IMR-90 (cell line): ENCODE measurements at regions not wholly inside any gene's neighbourhood (a gene's known extent, or its start where the extent isn't known, plus 50 kb on each side); places are given as distances from the start of the nearest gene placed in this dataset.

Experiments
- ATAC-seq: fragments of 200-7000 bp; cut with Tn5 transposase; 2 replicates; pipeline ENCODE4 v1.9.1; 2020; ENCODE audit warnings: low read depth, mild to moderate bottlenecking, moderate library complexity
- BruUV-seq: library from RNA; stranded (reverse); fragments of 400-500 nt; replicated peaks from 2 replicates; lab custom pipeline; 2021; lab: Mats Ljungman, UMichigan
- CTCF ChIA-PET: fragments of 300-600 bp; formaldehyde crosslinking; extraction: SDS; loops from one replicate; lab custom pipeline; 2021; ENCODE audit warnings: antibody characterized with exemption; lab: Yijun Ruan, JAX
- POLR2A ChIA-PET: fragments of 300-600 bp; sonication (Branson Sonifier 250); formaldehyde crosslinking; loops from one replicate; lab custom pipeline; 2022; ENCODE audit warnings: antibody characterized with exemption; ENCODE audit not compliant: unreplicated experiment; lab: Charles Lee
- DNase-seq: peaks from one replicate; pipeline ENCODE4 v3.0.0; 2013
- H2AFZ ChIP-seq: replicated peaks from 2 replicates; pipeline ENCODE3; 2013; ENCODE audit warnings: low read length, mild to moderate bottlenecking; ENCODE audit not compliant: poor library complexity
- H2AK5ac ChIP-seq: 2 replicates; pipeline ENCODE4 v1.6.1; 2013; ENCODE audit warnings: low read depth, low read length, inconsistent platforms
- H2AK9ac ChIP-seq: replicated peaks from 2 replicates; pipeline ENCODE3; 2013; ENCODE audit warnings: mild to moderate bottlenecking, low read depth, low read length, moderate library complexity; ENCODE audit not compliant: poor library complexity
- H2BK120ac ChIP-seq: 2 replicates; pipeline ENCODE4 v1.6.1; 2013; ENCODE audit warnings: low read depth, low read length, inconsistent platforms
- H2BK15ac ChIP-seq: 3 replicates; pipeline ENCODE4 v1.6.1; 2013; ENCODE audit warnings: low read depth, low read length, inconsistent platforms
- H2BK20ac ChIP-seq: 2 replicates; pipeline ENCODE4 v1.6.1; 2013; ENCODE audit warnings: low read depth, mild to moderate bottlenecking, inconsistent platforms, low read length, moderate library complexity
- H2BK5ac ChIP-seq: 2 replicates; pipeline ENCODE4 v1.6.1; 2013; ENCODE audit warnings: mild to moderate bottlenecking, low read depth, low read length, inconsistent platforms; ENCODE audit not compliant: poor library complexity, severe bottlenecking
- H3K14ac ChIP-seq: replicated peaks from 2 replicates; pipeline ENCODE4 v1.6.1; 2013; ENCODE audit warnings: low read depth, low read length, inconsistent platforms
- H3K18ac ChIP-seq: 2 replicates; pipeline ENCODE4 v1.6.1; 2013; ENCODE audit warnings: low read depth, low read length, control low read depth
- H3K23ac ChIP-seq: 2 replicates; pipeline ENCODE4 v1.6.1; 2013; ENCODE audit warnings: low read depth, low read length, inconsistent platforms
- H3K27ac ChIP-seq: 2 replicates; pipeline ENCODE4 v1.5.1; 2013; ENCODE audit warnings: mild to moderate bottlenecking, control low read depth, low read length; ENCODE audit not compliant: insufficient read depth
- H3K27me3 ChIP-seq: 2 replicates; pipeline ENCODE4 v1.6.1; 2013; ENCODE audit warnings: low read length; ENCODE audit not compliant: control insufficient read depth, insufficient read depth
- H3K36me3 ChIP-seq: 2 replicates; pipeline ENCODE4 v1.6.1; 2013; ENCODE audit warnings: low read length, mixed read lengths; ENCODE audit not compliant: control insufficient read depth, insufficient read depth
- H3K4ac ChIP-seq: 2 replicates; pipeline ENCODE4 v1.6.1; 2013; ENCODE audit warnings: low read depth, low read length, inconsistent platforms
- H3K4me1 ChIP-seq: 2 replicates; pipeline ENCODE4 v1.6.1; 2013; ENCODE audit warnings: low read length, mixed read lengths; ENCODE audit not compliant: control insufficient read depth, insufficient read depth
- H3K4me2 ChIP-seq: 2 replicates; pipeline ENCODE4 v1.6.1; 2013; ENCODE audit warnings: low read depth, mild to moderate bottlenecking, control low read depth, low read length, moderate library complexity
- H3K4me3 ChIP-seq: 2 replicates; pipeline ENCODE4 v1.5.1; 2013; ENCODE audit warnings: low read depth, mild to moderate bottlenecking, control low read depth, low read length, moderate library complexity; ENCODE audit not compliant: insufficient read depth
- H3K56ac ChIP-seq: 2 replicates; pipeline ENCODE4 v1.6.1; 2013; ENCODE audit warnings: low read length, inconsistent platforms; ENCODE audit not compliant: insufficient read depth; ENCODE audit errors: extremely low read depth
- H3K79me1 ChIP-seq, 2 experiments: 2 replicates each; pipeline ENCODE4 v1.6.1; 2013; ENCODE audit warnings: low read length in 2 of 2, inconsistent platforms in 1 of 2, low read depth in 1 of 2
- H3K9ac ChIP-seq: 2 replicates; pipeline ENCODE4 v1.6.1; 2013; ENCODE audit warnings: low read depth, low read length, control low read depth
- H3K9me1 ChIP-seq: 2 replicates; pipeline ENCODE4 v1.6.1; 2013; ENCODE audit warnings: low read length, inconsistent platforms; ENCODE audit not compliant: insufficient read depth
- H3K9me3 ChIP-seq: 2 replicates; pipeline ENCODE4 v1.6.1; 2013; ENCODE audit warnings: low read length; ENCODE audit not compliant: control insufficient read depth, insufficient read depth
- H4K20me1 ChIP-seq: 2 replicates; pipeline ENCODE4 v1.6.1; 2013; ENCODE audit warnings: low read length, inconsistent platforms; ENCODE audit not compliant: insufficient read depth
- H4K5ac ChIP-seq: 2 replicates; pipeline ENCODE4 v1.6.1; 2013; ENCODE audit warnings: mild to moderate bottlenecking, low read depth, low read length, control low read depth
- H4K8ac ChIP-seq, 2 experiments: 2 replicates each; pipeline ENCODE4 v1.6.1; 2013; ENCODE audit warnings: low read depth in 2 of 2, low read length in 2 of 2, control low read depth in 1 of 2, inconsistent platforms in 1 of 2
- H4K91ac ChIP-seq: 2 replicates; pipeline ENCODE4 v1.6.1; 2013; ENCODE audit warnings: low read depth, low read length, inconsistent platforms; ENCODE audit not compliant: insufficient read depth
- BHLHE40 ChIP-seq: fragments of 150-350 bp; IDR thresholded peaks from 2 replicates; pipeline ENCODE4 v1.6.1; 2016; ENCODE audit warnings: mild to moderate bottlenecking, low read depth, low read length
- CEBPB ChIP-seq: IDR thresholded peaks from 2 replicates; pipeline ENCODE4 v1.6.1; 2012; ENCODE audit warnings: low read depth, low read length, improper control_type of control experiment
- CHD1 ChIP-seq: IDR thresholded peaks from 2 replicates; pipeline ENCODE4 v1.6.1; 2012; ENCODE audit warnings: low read depth, low read length, improper control_type of control experiment
- FOS ChIP-seq: fragments of 150-350 bp; IDR thresholded peaks from 2 replicates; pipeline ENCODE4 v1.6.1; 2016; ENCODE audit warnings: low read depth, low read length
- MAFK ChIP-seq: IDR thresholded peaks from 2 replicates; pipeline ENCODE4 v1.6.1; 2012; ENCODE audit warnings: low read depth, low read length, improper control_type of control experiment
- MAZ ChIP-seq: IDR thresholded peaks from 2 replicates; pipeline ENCODE4 v1.6.1; 2012; ENCODE audit warnings: low read depth, mild to moderate bottlenecking, low read length, improper control_type of control experiment, moderate library complexity, borderline replicate concordance
- MXI1 ChIP-seq: IDR thresholded peaks from 2 replicates; pipeline ENCODE4 v1.6.1; 2012; ENCODE audit warnings: low read depth, mild to moderate bottlenecking, low read length, moderate library complexity, borderline replicate concordance
- NFE2L2 ChIP-seq: fragments of 150-350 bp; IDR thresholded peaks from 2 replicates; pipeline ENCODE4 v1.6.1; 2016; ENCODE audit warnings: low read depth, mild to moderate bottlenecking, low read length
- POLR2A ChIP-seq: IDR thresholded peaks from 2 replicates; pipeline ENCODE4 v1.6.1; 2012; ENCODE audit warnings: mild to moderate bottlenecking, low read depth, low read length
- RAD21 ChIP-seq: IDR thresholded peaks from 2 replicates; pipeline ENCODE4 v1.6.1; 2012; ENCODE audit warnings: low read length, improper control_type of control experiment
- RCOR1 ChIP-seq: IDR thresholded peaks from 2 replicates; pipeline ENCODE4 v1.6.1; 2012; ENCODE audit warnings: mild to moderate bottlenecking, low read length, improper control_type of control experiment; ENCODE audit not compliant: insufficient replicate concordance
- RFX5 ChIP-seq: IDR thresholded peaks from 2 replicates; pipeline ENCODE4 v1.8.0; 2012; ENCODE audit warnings: low read depth, mild to moderate bottlenecking, low read length, moderate library complexity
- SMC3 ChIP-seq: fragments of 150-350 bp; IDR thresholded peaks from 2 replicates; pipeline ENCODE4 v1.6.1; 2016; ENCODE audit warnings: low read depth, mild to moderate bottlenecking, antibody characterized with exemption, low read length, moderate library complexity
- WGBS, 2 experiments: methylation state at CpG; one replicate each; pipeline versions ENCODE4 v1.1.5 to v1.1.7; 2013; ENCODE audit warnings: missing lambda C conversion rate in 2 of 2; ENCODE audit not compliant: insufficient read length in 1 of 2; ENCODE audit errors: extremely low coverage in 2 of 2; 5-methylcytosine and 5-hydroxymethylcytosine counted together
- dilution Hi-C: fragments of 300-500 bp; cut with HindIII; formaldehyde crosslinking; loops from one replicate; pipeline ENCODE4 v1.14.3; 2018; ENCODE audit warnings: low sequenced_read_pairs; ENCODE audit not compliant: unreplicated experiment
- in situ Hi-C: fragments of 300-500 bp; cut with MboI; formaldehyde crosslinking; loops from 3 replicates; pipeline ENCODE4 v1.14.3; 2019; ENCODE audit warnings: low sequenced_read_pairs, inconsistent platforms, mixed read lengths
- intact Hi-C: fragments of 100-400 bp; cut with micrococcal nuclease; formaldehyde crosslinking; loops from 2 replicates; pipeline ENCODE4 v1.10.0; 2022
- TF ChIP-seq, protein P1 (sequence below): fragments of 150-350 bp; IDR thresholded peaks from 2 replicates; pipeline ENCODE4 v1.6.1; 2017; ENCODE audit warnings: mild to moderate bottlenecking, antibody characterized with exemption, low read length, low read depth
- TF ChIP-seq, protein P2 (sequence below): conservative IDR thresholded peaks from 2 replicates; pipeline ENCODE4 v1.5.1; 2012; ENCODE audit warnings: mild to moderate bottlenecking, low read depth, low read length, improper control_type of control experiment
- TF ChIP-seq, protein P3 (sequence below): fragments of 150-350 bp; IDR thresholded peaks from 2 replicates; pipeline ENCODE4 v1.6.1; 2016; ENCODE audit warnings: low read depth, mild to moderate bottlenecking, low read length, moderate library complexity, borderline replicate concordance

DNA sequence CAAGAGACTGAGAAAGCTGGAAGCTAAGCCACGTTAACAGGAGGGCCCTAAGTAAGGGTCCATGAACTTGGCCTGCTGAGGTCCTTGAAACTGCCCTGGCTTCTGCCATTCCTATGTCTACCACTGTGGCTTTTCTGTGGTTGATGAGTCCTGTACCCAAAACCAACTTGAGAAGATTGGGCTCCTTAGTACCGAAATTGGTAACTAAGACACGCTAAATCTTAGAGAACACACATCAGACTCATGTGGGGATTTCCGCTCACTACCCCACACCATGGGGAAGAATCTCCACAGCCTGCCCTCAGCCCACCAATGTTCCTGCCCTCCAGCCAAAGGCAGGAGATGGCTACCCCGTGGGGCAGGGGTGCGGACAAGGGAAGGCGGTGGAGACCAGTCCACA lies 232.9 kb downstream of the SPTSSA start:
- ChIA-PET CTCF (no interaction called here), POLR2A (no interaction called here)
- Histone ChIP-seq H2BK15ac (no peak overlapping the region), H2BK5ac (no peak overlapping the region), H2AK5ac (no peak overlapping the region), H3K4ac (no peak overlapping the region), H3K27me3 (no peaks in the 10 kb centered on the region), H2AFZ (no peak overlapping the region), H4K5ac (no peak overlapping the region), H3K9ac (no peak overlapping the region), H4K91ac (no peak overlapping the region), H3K14ac (no peak overlapping the region), H4K8ac (no peak overlapping the region), H3K56ac (no peak overlapping the region), H2BK20ac (no peak overlapping the region), H3K9me3 (no peaks in the 10 kb centered on the region), H3K9me1 (no peaks in the 10 kb centered on the region), H3K27ac (no peak overlapping the region), H3K4me1 (no peaks in the 10 kb centered on the region), H3K79me1 (no peaks in the 10 kb centered on the region), H3K36me3 (no peaks in the 10 kb centered on the region), H4K20me1 (no peaks in the 10 kb centered on the region), H3K4me2 (no peak overlapping the region), H2AK9ac (no peak overlapping the region), H3K18ac (no peak overlapping the region), H3K23ac (no peak overlapping the region), H2BK120ac (no peak overlapping the region), H3K4me3 (no peak overlapping the region)
- in situ Hi-C loops (loop anchor here (10.0 kb wide), 1 partner anchor 384 kb away; no protein-coding TSS in a partner anchor), intact Hi-C loops (loop anchor here (5.0 kb wide), 1 partner anchor 1652 kb away; no protein-coding TSS in a partner anchor), dilution Hi-C loops (no loop called here)
- no TSS peak for BruUV-seq
- no peak for TF ChIP-seq RCOR1
- TF ChIP-seq, protein P1, sequence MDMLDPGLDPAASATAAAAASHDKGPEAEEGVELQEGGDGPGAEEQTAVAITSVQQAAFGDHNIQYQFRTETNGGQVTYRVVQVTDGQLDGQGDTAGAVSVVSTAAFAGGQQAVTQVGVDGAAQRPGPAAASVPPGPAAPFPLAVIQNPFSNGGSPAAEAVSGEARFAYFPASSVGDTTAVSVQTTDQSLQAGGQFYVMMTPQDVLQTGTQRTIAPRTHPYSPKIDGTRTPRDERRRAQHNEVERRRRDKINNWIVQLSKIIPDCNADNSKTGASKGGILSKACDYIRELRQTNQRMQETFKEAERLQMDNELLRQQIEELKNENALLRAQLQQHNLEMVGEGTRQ = no peak
- TF ChIP-seq POLR2A = no peak
- no peak for TF ChIP-seq CEBPB
- TF ChIP-seq, protein P2, sequence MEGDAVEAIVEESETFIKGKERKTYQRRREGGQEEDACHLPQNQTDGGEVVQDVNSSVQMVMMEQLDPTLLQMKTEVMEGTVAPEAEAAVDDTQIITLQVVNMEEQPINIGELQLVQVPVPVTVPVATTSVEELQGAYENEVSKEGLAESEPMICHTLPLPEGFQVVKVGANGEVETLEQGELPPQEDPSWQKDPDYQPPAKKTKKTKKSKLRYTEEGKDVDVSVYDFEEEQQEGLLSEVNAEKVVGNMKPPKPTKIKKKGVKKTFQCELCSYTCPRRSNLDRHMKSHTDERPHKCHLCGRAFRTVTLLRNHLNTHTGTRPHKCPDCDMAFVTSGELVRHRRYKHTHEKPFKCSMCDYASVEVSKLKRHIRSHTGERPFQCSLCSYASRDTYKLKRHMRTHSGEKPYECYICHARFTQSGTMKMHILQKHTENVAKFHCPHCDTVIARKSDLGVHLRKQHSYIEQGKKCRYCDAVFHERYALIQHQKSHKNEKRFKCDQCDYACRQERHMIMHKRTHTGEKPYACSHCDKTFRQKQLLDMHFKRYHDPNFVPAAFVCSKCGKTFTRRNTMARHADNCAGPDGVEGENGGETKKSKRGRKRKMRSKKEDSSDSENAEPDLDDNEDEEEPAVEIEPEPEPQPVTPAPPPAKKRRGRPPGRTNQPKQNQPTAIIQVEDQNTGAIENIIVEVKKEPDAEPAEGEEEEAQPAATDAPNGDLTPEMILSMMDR = no peak
- TF ChIP-seq, protein P3, sequence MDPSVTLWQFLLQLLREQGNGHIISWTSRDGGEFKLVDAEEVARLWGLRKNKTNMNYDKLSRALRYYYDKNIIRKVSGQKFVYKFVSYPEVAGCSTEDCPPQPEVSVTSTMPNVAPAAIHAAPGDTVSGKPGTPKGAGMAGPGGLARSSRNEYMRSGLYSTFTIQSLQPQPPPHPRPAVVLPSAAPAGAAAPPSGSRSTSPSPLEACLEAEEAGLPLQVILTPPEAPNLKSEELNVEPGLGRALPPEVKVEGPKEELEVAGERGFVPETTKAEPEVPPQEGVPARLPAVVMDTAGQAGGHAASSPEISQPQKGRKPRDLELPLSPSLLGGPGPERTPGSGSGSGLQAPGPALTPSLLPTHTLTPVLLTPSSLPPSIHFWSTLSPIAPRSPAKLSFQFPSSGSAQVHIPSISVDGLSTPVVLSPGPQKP = no peak
- TF ChIP-seq RFX5 = no peak
- TF ChIP-seq MXI1 = no peak
- TF ChIP-seq RAD21 = no peak
- no peak for TF ChIP-seq MAFK
- no peak for TF ChIP-seq FOS
- TF ChIP-seq BHLHE40 = no peak
- no peak for TF ChIP-seq NFE2L2
- TF ChIP-seq MAZ = no peak
- TF ChIP-seq SMC3 = no peak
- TF ChIP-seq CHD1 = no peak
- DNase-seq (no peak), ATAC-seq (no peak)
- WGBS, 2 experiments = 58% methylated on average over 3 of the region's 7 CpGs; no CpG with 5 or more reads in 1 of the 2 experiments
